AG04449 (cell line): ENCODE measurements at regions not wholly inside any gene's neighbourhood (a gene's known extent, or its start where the extent isn't known, plus 50 kb on each side); places are given as distances from the start of the nearest gene placed in this dataset.

Experiments used
- CTCF ChIA-PET: fragments of 350-600 bp; formaldehyde crosslinking; extraction: SDS; loops from one replicate; lab custom pipeline; 2021; ENCODE audit warnings: antibody characterized with exemption; lab: Yijun Ruan, JAX
- POLR2A ChIA-PET: fragments of 400-600, 350-600 bp; formaldehyde crosslinking; extraction: SDS; loops from one replicate; lab custom pipeline; 2020; ENCODE audit warnings: antibody characterized with exemption, inconsistent platforms; lab: Yijun Ruan, JAX
- DNase-seq: peaks from one replicate; pipeline ENCODE4 v3.0.0-alpha.2; 2010; ENCODE audit warnings: low read depth, low spot score
- H3K4me3 ChIP-seq: 2 replicates; pipeline ENCODE4 v1.5.1; 2011; ENCODE audit warnings: low read depth, mild to moderate bottlenecking, control low read depth, low read length
- CTCF ChIP-seq: IDR thresholded peaks from one replicate; pipeline ENCODE4 v1.5.1; 2011; ENCODE audit warnings: mild to moderate bottlenecking, moderate library complexity, low read length, control low read depth, inconsistent platforms; ENCODE audit not compliant: insufficient read depth; ENCODE audit errors: missing control alignments

- POLR2A ChIA-PET: no interaction called here
- no peak for DNase-seq
- TF ChIP-seq CTCF: no peak
- CTCF ChIA-PET: interaction anchor here (2.0 kb wide), 1 partner anchor 21 kb away, joined by 6 read pairs; no protein-coding TSS in a partner anchor
- no peak overlapping the region for H3K4me3 ChIP-seq
These were observed 214.9 kb downstream of the GASK1B start for GRCh38 chr4:157957905-157958304.

GRCh38 chr4:157942017-157942416 lies 230.8 kb downstream of the GASK1B start:
- H3K4me3 ChIP-seq: no peak overlapping the region
- TF ChIP-seq CTCF: no peak
- ChIA-PET POLR2A (no interaction called here), CTCF (no interaction called here)
- no peak for DNase-seq

- POLR2A ChIA-PET: no interaction called here
- no peak for TF ChIP-seq CTCF
- H3K4me3 ChIP-seq: no peak overlapping the region
- CTCF ChIA-PET: no interaction called here
- DNase-seq: no peak
These were observed 238.7 kb downstream of the GASK1B start for GRCh38 chr4:157934151-157934550.

- DNase-seq: no peak
- ChIA-PET POLR2A (no interaction called here), CTCF (no interaction called here)
- no peak for TF ChIP-seq CTCF
- H3K4me3 ChIP-seq: no peak overlapping the region
These were observed 239.9 kb downstream of the GASK1B start for GRCh38 chr4:157932936-157933335.

GRCh38 chr4:157929486-157929885 lies 243.3 kb downstream of the GASK1B start:
- DNase-seq: no peak
- ChIA-PET CTCF (no interaction called here), POLR2A (no interaction called here)
- no peak for TF ChIP-seq CTCF
- no peak overlapping the region for H3K4me3 ChIP-seq

- ChIA-PET POLR2A (no interaction called here), CTCF (no interaction called here)
- TF ChIP-seq CTCF: no peak
- DNase-seq: no peak
- H3K4me3 ChIP-seq: no peak overlapping the region
These were observed 254.6 kb downstream of the GASK1B start for GRCh38 chr4:157918036-157918832.
